K562 (cell line): ENCODE measurements at regions not wholly inside any gene's neighbourhood (a gene's known extent, or its start where the extent isn't known, plus 50 kb on each side); places are given as distances from the start of the nearest gene placed in this dataset.

Experiments used
- ATF2 ChIP-seq: sonication (generic); formaldehyde crosslinking; IDR thresholded peaks from 2 replicates; pipeline ENCODE4 v1.8.1; 2022; ENCODE audit warnings: missing genetic modification reagents
- E2F8 ChIP-seq: fragments of 450-650 bp; IDR thresholded peaks from 2 replicates; pipeline ENCODE4 v1.7.1; 2018; ENCODE audit warnings: mild to moderate bottlenecking, low read depth; ENCODE audit not compliant: partially characterized antibody
- FOS ChIP-seq: IDR thresholded peaks from 3 replicates; pipeline ENCODE4 v1.6.1; 2011; ENCODE audit not compliant: insufficient read length; ENCODE audit errors: extremely low read depth
- MGA ChIP-seq: fragments of 450-650 bp; IDR thresholded peaks from 2 replicates; pipeline ENCODE4 v1.6.1; 2016; ENCODE audit warnings: mild to moderate bottlenecking, moderate library complexity
- PCBP2 ChIP-seq: fragments of 200-400 bp; formaldehyde crosslinking; IDR thresholded peaks from 2 replicates; pipeline ENCODE4 v1.6.1; 2018; ENCODE audit warnings: low read length, low read depth, mild to moderate bottlenecking, moderate library complexity; ENCODE audit not compliant: poor library complexity, severe bottlenecking
- RBM34 ChIP-seq: fragments of 200-400 bp; formaldehyde crosslinking; IDR thresholded peaks from 2 replicates; pipeline ENCODE4 v1.6.1; 2018; ENCODE audit warnings: low read length, borderline replicate concordance; ENCODE audit not compliant: insufficient read depth
- RFX1 ChIP-seq: fragments of 450-650 bp; IDR thresholded peaks from 2 replicates; pipeline ENCODE4 v1.6.1; 2016; ENCODE audit warnings: mild to moderate bottlenecking, moderate library complexity
- VEZF1 ChIP-seq: fragments of 200-800 bp; sonication (Bioruptor generic); IDR thresholded peaks from 2 replicates; pipeline ENCODE4 v1.6.1; 2017; ENCODE audit warnings: missing genetic modification characterization, missing compliant biosample characterization

- peak; percentile 58 for TF ChIP-seq MGA
- no peak for TF ChIP-seq RFX1
- no peak for TF ChIP-seq RBM34
- no peak for TF ChIP-seq VEZF1 (CRISPR knock-in tag)
- TF ChIP-seq FOS: peak; percentile 35
- TF ChIP-seq ATF2 (CRISPR knock-in tag): no peak
- no peak for TF ChIP-seq E2F8
- TF ChIP-seq PCBP2: no peak
These were observed 508.1 kb downstream of the TBC1D22A start (continued) for GRCh38 chr22:47270463-47271135.
